Smooth muscle cell (in vitro differentiated cells): ENCODE measurements at regions not wholly inside any gene's neighbourhood (a gene's known extent, or its start where the extent isn't known, plus 50 kb on each side); places are given as distances from the start of the nearest gene placed in this dataset.

ENCODE experiments used
- DNase-seq: peaks from one replicate; lab custom pipeline; 2025; ENCODE audit not compliant: unreplicated experiment; lab: John Stamatoyannopoulos, UW
- H2AFZ ChIP-seq: fragments of 200-600 bp; sonication (generic); 2 replicates; pipeline ENCODE4 v1.6.0; 2016; ENCODE audit warnings: antibody characterized with exemption, low read depth, mild to moderate bottlenecking
- H3F3A ChIP-seq: fragments of 200-600 bp; sonication (generic); 2 replicates; pipeline ENCODE4 v1.6.0; 2017; ENCODE audit warnings: antibody characterized with exemption, low read depth
- H3K27ac ChIP-seq: fragments of 200-600 bp; sonication (generic); 2 replicates; pipeline ENCODE4 v1.5.1; 2016; ENCODE audit warnings: low read depth, mild to moderate bottlenecking
- H3K27me3 ChIP-seq: fragments of 200-600 bp; sonication (generic); 2 replicates; pipeline ENCODE4 v1.6.1; 2016; ENCODE audit warnings: low read depth, mild to moderate bottlenecking
- H3K36me3 ChIP-seq: fragments of 200-600 bp; sonication (generic); 2 replicates; pipeline ENCODE4 v1.5.1; 2016; ENCODE audit warnings: low read depth
- H3K4me1 ChIP-seq: fragments of 200-600 bp; sonication (generic); 2 replicates; pipeline ENCODE4 v1.5.1; 2016; ENCODE audit warnings: low read depth
- H3K4me2 ChIP-seq: fragments of 200-600 bp; sonication (generic); 2 replicates; pipeline ENCODE4 v1.6.0; 2016; ENCODE audit warnings: mild to moderate bottlenecking
- H3K4me3 ChIP-seq: fragments of 200-600 bp; sonication (generic); 2 replicates; pipeline ENCODE4 v1.5.1; 2016; ENCODE audit warnings: mild to moderate bottlenecking
- H3K79me2 ChIP-seq: fragments of 200-600 bp; sonication (generic); 2 replicates; pipeline ENCODE4 v1.6.0; 2016; ENCODE audit warnings: low read depth, mild to moderate bottlenecking
- H3K9ac ChIP-seq: fragments of 200-600 bp; sonication (generic); 2 replicates; pipeline ENCODE4 v1.6.0; 2016; ENCODE audit warnings: low read depth
- H3K9me3 ChIP-seq: fragments of 200-600 bp; sonication (generic); replicated peaks from 2 replicates; pipeline ENCODE4 v1.5.1; 2016; ENCODE audit warnings: low read depth
- H4K20me1 ChIP-seq: fragments of 200-600 bp; sonication (generic); 2 replicates; pipeline ENCODE4 v1.6.0; 2016; ENCODE audit warnings: low read depth
- CTCF ChIP-seq: fragments of 200-600 bp; sonication (generic); IDR thresholded peaks from 2 replicates; pipeline ENCODE4 v1.5.1; 2017; ENCODE audit warnings: borderline replicate concordance, mild to moderate bottlenecking, antibody characterized with exemption; ENCODE audit not compliant: insufficient read depth, poor library complexity, severe bottlenecking
- WGBS: methylation state at CpG from one replicate; pipeline ENCODE4 v1.1.7; 2016; ENCODE audit warnings: low lambda C conversion rate; 5-methylcytosine and 5-hydroxymethylcytosine counted together

- H3K36me3 ChIP-seq, result no peaks in the 10 kb centered on the region
- no peak for DNase-seq
- H3K4me3 ChIP-seq, result no peak overlapping the region
- H3F3A ChIP-seq, result peaks cover 15% of the 10 kb centered on the region
- H2AFZ ChIP-seq, result no peak overlapping the region
- H4K20me1 ChIP-seq, result peaks cover 46% of the 10 kb centered on the region
- H3K9me3 ChIP-seq, result no peaks in the 10 kb centered on the region
- no peak for TF ChIP-seq CTCF
- H3K79me2 ChIP-seq, result peaks cover 4% of the 10 kb centered on the region
- H3K27me3 ChIP-seq, result no peaks in the 10 kb centered on the region
- WGBS, result 69% methylated on average over 25 of the region's 25 CpGs
- no peak overlapping the region for H3K4me2 ChIP-seq
- H3K4me1 ChIP-seq, result peaks cover 25% of the 10 kb centered on the region
- H3K9ac ChIP-seq, result no peak overlapping the region
- H3K27ac ChIP-seq, result no peak overlapping the region
These were observed 61.9 kb upstream of the GSE1 start for GRCh38 chr16:85550953-85551924.

- H3K4me1 ChIP-seq, result peaks cover 39% of the 10 kb centered on the region
- no peaks in the 10 kb centered on the region for H3K9me3 ChIP-seq
- peaks cover 18% of the 10 kb centered on the region for H3F3A ChIP-seq
- H2AFZ ChIP-seq, result no peak overlapping the region
- H3K27me3 ChIP-seq, result no peaks in the 10 kb centered on the region
- H4K20me1 ChIP-seq, result peaks cover 50% of the 10 kb centered on the region
- no peak overlapping the region for H3K9ac ChIP-seq
- 4% methylated on average over 17 of the region's 43 CpGs for WGBS
- TF ChIP-seq CTCF, result no peak
- peak overlapping the region; percentile 92 for H3K4me3 ChIP-seq
- H3K27ac ChIP-seq, result no peak overlapping the region
- no peaks in the 10 kb centered on the region for H3K36me3 ChIP-seq
- DNase-seq, result no peak
- peak overlapping the region; percentile 100 for H3K4me2 ChIP-seq
- peaks cover 15% of the 10 kb centered on the region for H3K79me2 ChIP-seq
These were observed 60.1 kb upstream of the GSE1 start for GRCh38 chr16:85552980-85553435.

- TF ChIP-seq CTCF, result peak; percentile 11
- H3K9ac ChIP-seq, result peak overlapping the region; percentile 73
- WGBS, result under 1% methylated on average over 43 of the region's 57 CpGs
These were observed 59.5 kb upstream of the GSE1 start for GRCh38 chr16:85553436-85554113.

More at GRCh38 chr16:85553436-85554113, 59.5 kb upstream of the GSE1 start:
- H3K4me2 ChIP-seq, result peak overlapping the region; percentile 100
- no peak for DNase-seq
- H3F3A ChIP-seq, result peaks cover 18% of the 10 kb centered on the region
- H3K27me3 ChIP-seq, result no peaks in the 10 kb centered on the region
- peaks cover 55% of the 10 kb centered on the region for H4K20me1 ChIP-seq
- no peaks in the 10 kb centered on the region for H3K36me3 ChIP-seq
- peaks cover 45% of the 10 kb centered on the region for H3K4me1 ChIP-seq
- peaks cover 20% of the 10 kb centered on the region for H3K79me2 ChIP-seq
- H3K27ac ChIP-seq, result peak overlapping the region; percentile 85
- H3K4me3 ChIP-seq, result peak overlapping the region; percentile 92
- H2AFZ ChIP-seq, result peak overlapping the region; percentile 43
- no peaks in the 10 kb centered on the region for H3K9me3 ChIP-seq
